ENCODE measurements at regions not wholly inside any gene's neighbourhood (a gene's known extent, or its start where the extent isn't known, plus 50 kb on each side); places are given as distances from the start of the nearest gene placed in this dataset.

- ChIA-PET CTCF (interaction anchor here (1.0 to 1.8 kb wide), 4 partner anchors 14 to 160 kb away, joined by 3 to 6 read pairs (median 4); no protein-coding TSS in a partner anchor), POLR2A (no interaction called here)
- peaks cover 7% of the 10 kb centered on the region for H3K4me1 Mint-ChIP-seq
- H3K9me3 Mint-ChIP-seq: no peaks in the 10 kb centered on the region
- H3K27ac Mint-ChIP-seq: no peak overlapping the region
- H3K36me3 Mint-ChIP-seq: no peaks in the 10 kb centered on the region
- no peak for DNase-seq (ENCODE audit: low spot score)
- TF ChIP-seq GTF2I (CRISPR knock-in tag; conservative IDR thresholded peaks at IDR 0.05) (no peak), E2F5 (CRISPR knock-in tag; IDR thresholded peaks at IDR 0.05) (no peak), NFE2L1 (CRISPR knock-in tag; IDR thresholded peaks at IDR 0.05) (no peak), ZBTB21 (CRISPR knock-in tag; IDR thresholded peaks at IDR 0.05; ENCODE audit: borderline replicate concordance) (no peak), ZNF121 (CRISPR knock-in tag; IDR thresholded peaks at IDR 0.05) (no peak), RELA (CRISPR knock-in tag; IDR thresholded peaks at IDR 0.05; ENCODE audit: borderline replicate concordance) (no peak), ZNF232 (CRISPR knock-in tag; IDR thresholded peaks at IDR 0.05) (no peak), ZNF512 (CRISPR knock-in tag; IDR thresholded peaks at IDR 0.05; ENCODE audit: borderline replicate concordance) (no peak), CBFB (CRISPR knock-in tag; IDR thresholded peaks at IDR 0.05; ENCODE audit: low read depth) (no peak), TCF7 (CRISPR knock-in tag; IDR thresholded peaks at IDR 0.05; ENCODE audit: low read depth) (no peak), TP53 (CRISPR knock-in tag; IDR thresholded peaks at IDR 0.05) (no peak), ZNF317 (CRISPR knock-in tag; IDR thresholded peaks at IDR 0.05; ENCODE audit: borderline replicate concordance, low read depth) (no peak), JAZF1 (CRISPR knock-in tag; IDR thresholded peaks at IDR 0.05) (no peak), HMGA2 (CRISPR knock-in tag; IDR thresholded peaks at IDR 0.05) (no peak), AR (CRISPR knock-in tag; IDR thresholded peaks at IDR 0.05) (no peak), SOX15 (CRISPR knock-in tag; IDR thresholded peaks at IDR 0.05) (no peak), TEAD1 (CRISPR knock-in tag; IDR thresholded peaks at IDR 0.05) (no peak), PREB (CRISPR knock-in tag; IDR thresholded peaks at IDR 0.05; ENCODE audit: borderline replicate concordance) (no peak), ERG (CRISPR knock-in tag; IDR thresholded peaks at IDR 0.05) (no peak)
- no peak for ATAC-seq
- no peaks in the 10 kb centered on the region for H3K27me3 Mint-ChIP-seq (ENCODE audit: low read depth)
- no peak overlapping the region for H3K4me3 Mint-ChIP-seq
Measured at GRCh38 chr1:117694543-117694942, 88.7 kb downstream of the TENT5C start.

Measured in WTC11 (cell line).